A673 (cell line): ENCODE measurements at regions not wholly inside any gene's neighbourhood (a gene's known extent, or its start where the extent isn't known, plus 50 kb on each side); places are given as distances from the start of the nearest gene placed in this dataset.

Experiments used
- BruUV-seq: library from RNA; stranded (reverse); fragments of 400-500 nt; replicated peaks from 2 replicates; lab custom pipeline; 2021; lab: Mats Ljungman, UMichigan
- CTCF ChIA-PET: fragments of 300-600 bp; sonication (Branson Sonifier 250); formaldehyde crosslinking; loops from one replicate; lab custom pipeline; 2022; ENCODE audit warnings: antibody characterized with exemption; lab: Charles Lee
- POLR2A ChIA-PET: fragments of 300-600 bp; sonication (Branson Sonifier 250); formaldehyde crosslinking; loops from one replicate; lab custom pipeline; 2022; ENCODE audit warnings: antibody characterized with exemption; ENCODE audit not compliant: low non-redundant PET; lab: Charles Lee
- DNase-seq: peaks from one replicate; pipeline ENCODE4 v3.0.0-alpha.2; 2015; ENCODE audit warnings: low spot score
- H3K27ac ChIP-seq: fragments of 200-600 bp; sonication (generic); 2 replicates; pipeline ENCODE4 v1.5.1; 2016; ENCODE audit warnings: mixed run types, low read depth, mild to moderate bottlenecking, mixed read lengths, antibody characterized with exemption, low read length; ENCODE audit not compliant: poor library complexity, severe bottlenecking
- H3K27me3 ChIP-seq: fragments of 200-600 bp; sonication (generic); replicated peaks from 2 replicates; pipeline ENCODE4 v1.6.1; 2017; ENCODE audit warnings: mixed run types, low read depth, mild to moderate bottlenecking, mixed read lengths, antibody characterized with exemption, low read length; ENCODE audit not compliant: insufficient read depth, poor library complexity
- H3K36me3 ChIP-seq: fragments of 200-600 bp; sonication (generic); 2 replicates; pipeline ENCODE4 v1.6.1; 2016; ENCODE audit warnings: mixed run types, mild to moderate bottlenecking, mixed read lengths, antibody characterized with exemption, low read length; ENCODE audit not compliant: insufficient read depth, poor library complexity, severe bottlenecking
- H3K4me1 ChIP-seq: fragments of 200-600 bp; sonication (generic); 2 replicates; pipeline ENCODE4 v1.6.1; 2017; ENCODE audit warnings: mixed run types, mild to moderate bottlenecking, mixed read lengths, antibody characterized with exemption, low read length; ENCODE audit not compliant: insufficient read depth, poor library complexity, severe bottlenecking
- H3K4me3 ChIP-seq: fragments of 200-600 bp; sonication (generic); 2 replicates; pipeline ENCODE4 v1.5.1; 2016; ENCODE audit warnings: low read depth, mixed run types, mild to moderate bottlenecking, mixed read lengths, low read length; ENCODE audit not compliant: poor library complexity, severe bottlenecking
- H3K9me3 ChIP-seq: fragments of 200-600 bp; sonication (generic); 2 replicates; pipeline ENCODE4 v1.6.1; 2016; ENCODE audit warnings: mixed run types, low read depth, mild to moderate bottlenecking, mixed read lengths, antibody characterized with exemption, low read length; ENCODE audit not compliant: poor library complexity, severe bottlenecking
- CTCF ChIP-seq: fragments of 300-800, 200-600 bp; sonication (generic); conservative IDR thresholded peaks from 2 replicates; pipeline ENCODE4 v1.5.1; 2017; ENCODE audit warnings: low read depth, mild to moderate bottlenecking, antibody characterized with exemption, low read length, moderate library complexity, mixed read lengths
- EZH2 ChIP-seq: fragments of 200-600 bp; sonication (generic); IDR thresholded peaks from 2 replicates; pipeline ENCODE4 v1.6.1; 2017; ENCODE audit warnings: borderline replicate concordance, low read depth, mild to moderate bottlenecking, mixed read lengths, antibody characterized with exemption, low read length; ENCODE audit not compliant: poor library complexity, severe bottlenecking
- intact Hi-C: fragments of 100-400 bp; cut with micrococcal nuclease; formaldehyde crosslinking; loops from one replicate; pipeline ENCODE4 v1.10.0; 2022; ENCODE audit not compliant: unreplicated experiment

DNA sequence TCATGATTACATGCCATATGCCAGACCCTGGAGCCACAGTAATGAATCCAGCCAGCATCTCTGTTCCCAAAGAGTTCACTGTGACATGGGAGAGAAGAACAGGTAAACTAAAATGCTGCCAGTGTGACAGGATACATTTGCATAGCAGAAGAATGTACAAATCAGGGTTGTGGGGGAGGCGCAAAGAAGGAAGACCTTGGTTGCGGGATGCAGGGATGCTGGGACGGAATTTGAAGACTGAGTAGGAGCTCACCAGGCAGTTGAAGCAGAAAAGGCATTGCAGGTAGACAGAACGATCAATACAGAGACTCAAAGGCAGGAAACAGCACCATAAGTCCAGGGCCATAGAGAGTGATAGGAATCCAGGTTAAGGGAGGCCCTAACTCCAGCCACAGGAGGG, 180.3 kb upstream of the ZC3H12A start:
- no peaks in the 10 kb centered on the region for H3K4me1 ChIP-seq
- no TSS peak for BruUV-seq
- H3K4me3 ChIP-seq, result no peak overlapping the region
- H3K27me3 ChIP-seq, result peaks cover 63% of the 10 kb centered on the region
- no peak for DNase-seq
- TF ChIP-seq EZH2 (no peak), CTCF (no peak)
- ChIA-PET POLR2A (no interaction called here), CTCF (no interaction called here)
- H3K36me3 ChIP-seq, result no peaks in the 10 kb centered on the region
- no peak overlapping the region for H3K27ac ChIP-seq
- H3K9me3 ChIP-seq, result no peaks in the 10 kb centered on the region
- intact Hi-C loops, result no loop called here

DNA sequence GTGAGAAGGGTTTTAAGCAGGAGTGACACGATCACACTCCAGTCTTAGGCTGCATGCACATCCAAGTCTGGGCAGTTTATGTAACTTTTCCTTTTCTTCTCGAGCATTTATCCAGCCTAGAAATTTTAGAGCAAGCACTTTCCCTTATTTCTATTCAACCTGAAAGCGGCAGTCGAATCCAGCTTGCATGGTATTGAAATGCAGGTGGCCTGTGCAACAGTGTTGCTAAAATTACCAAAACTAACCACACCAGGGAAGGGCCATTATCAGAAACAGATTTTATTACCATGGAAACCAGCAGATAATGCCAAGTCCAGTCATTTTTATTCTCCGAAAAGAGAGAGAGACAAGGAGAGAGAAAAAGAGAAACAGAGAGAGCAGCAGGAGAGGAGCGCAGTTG, 179.9 kb upstream of the ZC3H12A start:
- H3K27ac ChIP-seq, result no peak overlapping the region
- intact Hi-C loops, result no loop called here
- H3K9me3 ChIP-seq, result no peaks in the 10 kb centered on the region
- CTCF ChIA-PET, result no interaction called here
- H3K36me3 ChIP-seq, result no peaks in the 10 kb centered on the region
- POLR2A ChIA-PET, result no interaction called here
- DNase-seq, result no peak
- H3K4me1 ChIP-seq, result no peaks in the 10 kb centered on the region
- H3K4me3 ChIP-seq, result no peak overlapping the region
- peaks cover 66% of the 10 kb centered on the region for H3K27me3 ChIP-seq
- TF ChIP-seq CTCF, result no peak
- TF ChIP-seq EZH2, result no peak
- no TSS peak for BruUV-seq

GRCh38 chr1:37298769-37299168, 175.6 kb upstream of the ZC3H12A start:
- no TSS peak for BruUV-seq
- H3K36me3 ChIP-seq, result no peaks in the 10 kb centered on the region
- no peaks in the 10 kb centered on the region for H3K4me1 ChIP-seq
- no peak for DNase-seq
- H3K4me3 ChIP-seq, result no peak overlapping the region
- CTCF ChIA-PET, result no interaction called here
- no peak overlapping the region for H3K27ac ChIP-seq
- H3K27me3 ChIP-seq, result peaks cover 47% of the 10 kb centered on the region
- no peak for TF ChIP-seq CTCF
- no peak for TF ChIP-seq EZH2
- POLR2A ChIA-PET, result no interaction called here
- no peaks in the 10 kb centered on the region for H3K9me3 ChIP-seq
- intact Hi-C loops, result no loop called here
